ENCODE measurements at regions not wholly inside any gene's neighbourhood (a gene's known extent, or its start where the extent isn't known, plus 50 kb on each side); places are given as distances from the start of the nearest gene placed in this dataset.

DNA sequence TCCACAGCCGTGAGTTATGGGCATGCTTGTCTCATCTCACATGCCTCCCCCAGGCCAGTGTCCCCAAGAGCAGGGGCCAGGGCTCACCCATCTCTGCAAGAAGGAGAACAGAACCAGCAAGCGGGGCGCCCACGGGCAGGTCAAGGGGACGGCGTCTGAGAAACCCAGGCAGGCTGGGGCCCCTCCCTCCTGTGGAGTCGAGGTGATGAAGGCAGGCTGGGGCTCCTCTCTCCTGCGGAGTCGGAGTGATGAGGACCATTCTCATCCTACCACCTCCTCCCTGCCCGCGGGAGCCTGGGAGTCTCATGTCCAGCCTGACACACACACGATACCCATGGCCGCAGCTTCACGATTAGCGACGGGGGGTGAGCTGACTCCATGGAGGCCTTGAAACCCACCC lies 141.9 kb downstream of the CTTN start:
- Mint-ChIP-seq H3K9me3 (peaks cover 2% of the 10 kb centered on the region), H3K36me3 (no peaks in the 10 kb centered on the region)
- no peak for DNase-seq

DNA sequence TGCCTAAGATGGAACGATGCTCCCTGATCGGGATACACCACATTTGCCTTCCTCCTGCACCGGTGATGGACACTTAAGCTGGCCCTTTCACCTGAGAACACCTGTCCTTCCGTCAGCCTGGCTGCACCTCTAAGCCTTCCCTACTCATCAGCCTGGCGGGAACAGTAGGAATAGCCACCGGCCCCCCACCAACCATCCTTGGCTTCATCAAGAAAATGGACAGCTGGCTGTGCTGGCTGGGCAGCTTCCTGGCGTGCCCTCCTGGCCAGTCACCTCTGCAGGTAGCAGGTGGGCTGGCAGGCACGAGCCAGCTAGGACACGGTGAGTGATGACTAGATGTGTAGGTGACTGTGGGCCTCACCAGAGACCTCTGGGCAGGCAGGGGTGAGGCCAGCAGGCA lies 142.8 kb downstream of the CTTN start:
- Mint-ChIP-seq H3K4me3 (no peak overlapping the region), H3K4me1 (no peaks in the 10 kb centered on the region), H3K27ac (no peak overlapping the region), H3K9me3 (no peaks in the 10 kb centered on the region), H3K36me3 (no peaks in the 10 kb centered on the region), H3K27me3 (no peaks in the 10 kb centered on the region)
- POLR2A ChIA-PET: no interaction called here
- ATAC-seq (ENCODE audit: low read depth) (no peak), DNase-seq (no peak)

More for the DNA sequence above, 141.9 kb downstream of the CTTN start:
- no peaks in the 10 kb centered on the region for H3K27me3 Mint-ChIP-seq
- POLR2A ChIA-PET: no interaction called here
- H3K27ac Mint-ChIP-seq: no peak overlapping the region
- no peaks in the 10 kb centered on the region for H3K4me1 Mint-ChIP-seq
- ATAC-seq (ENCODE audit: low read depth): no peak
- H3K4me3 Mint-ChIP-seq: no peak overlapping the region

DNA sequence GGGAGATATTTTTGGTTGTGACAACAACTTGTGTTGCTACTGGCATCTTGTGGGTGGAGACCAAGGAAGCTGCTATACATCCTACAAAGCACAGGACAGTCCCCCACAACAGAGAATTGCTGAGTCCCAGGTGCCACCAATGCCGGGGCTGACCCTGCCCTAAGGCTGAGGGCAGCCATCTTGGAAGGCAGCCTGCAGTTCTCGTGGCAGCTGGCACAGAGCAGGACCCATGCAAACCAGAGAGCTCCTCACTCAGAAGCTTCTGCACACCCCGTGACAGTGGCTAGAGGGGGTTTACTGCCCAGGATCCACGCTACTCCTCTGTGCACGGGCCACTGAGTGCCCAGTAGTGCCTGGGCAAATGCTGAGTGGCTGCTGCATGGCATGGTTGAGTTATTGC lies 143.4 kb downstream of the CTTN start:
- no peak for ATAC-seq (ENCODE audit: low read depth)
- Mint-ChIP-seq H3K27ac (no peak overlapping the region), H3K9me3 (no peaks in the 10 kb centered on the region), H3K4me3 (no peak overlapping the region), H3K4me1 (no peaks in the 10 kb centered on the region), H3K36me3 (no peaks in the 10 kb centered on the region), H3K27me3 (no peaks in the 10 kb centered on the region)
- DNase-seq: no peak
- POLR2A ChIA-PET: no interaction called here

DNA sequence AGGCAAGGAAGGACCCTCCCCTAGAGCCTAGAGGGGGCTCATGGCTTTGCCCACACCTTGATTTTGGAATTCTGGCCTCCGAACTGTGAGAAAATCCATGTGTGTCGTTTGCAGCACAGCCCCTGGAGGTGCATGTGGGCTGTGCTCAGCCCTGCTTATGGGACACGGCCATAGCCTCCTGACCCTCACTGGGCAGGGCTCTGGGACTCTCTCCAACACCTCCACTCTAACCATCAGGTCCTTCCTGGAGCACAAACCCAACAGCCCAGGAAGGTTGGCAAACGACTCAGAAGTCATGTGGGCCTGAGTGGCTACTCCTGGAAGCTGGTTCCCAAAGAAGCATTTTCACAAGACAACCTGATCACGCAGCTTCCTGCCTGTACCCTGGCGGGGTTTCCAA lies 144.1 kb downstream of the CTTN start:
- Mint-ChIP-seq H3K9me3 (no peaks in the 10 kb centered on the region), H3K27ac (no peak overlapping the region), H3K4me1 (no peaks in the 10 kb centered on the region), H3K36me3 (no peaks in the 10 kb centered on the region), H3K4me3 (no peak overlapping the region), H3K27me3 (no peaks in the 10 kb centered on the region)
- POLR2A ChIA-PET: no interaction called here
- DNase-seq: no peak
- no peak for ATAC-seq (ENCODE audit: low read depth)

DNA sequence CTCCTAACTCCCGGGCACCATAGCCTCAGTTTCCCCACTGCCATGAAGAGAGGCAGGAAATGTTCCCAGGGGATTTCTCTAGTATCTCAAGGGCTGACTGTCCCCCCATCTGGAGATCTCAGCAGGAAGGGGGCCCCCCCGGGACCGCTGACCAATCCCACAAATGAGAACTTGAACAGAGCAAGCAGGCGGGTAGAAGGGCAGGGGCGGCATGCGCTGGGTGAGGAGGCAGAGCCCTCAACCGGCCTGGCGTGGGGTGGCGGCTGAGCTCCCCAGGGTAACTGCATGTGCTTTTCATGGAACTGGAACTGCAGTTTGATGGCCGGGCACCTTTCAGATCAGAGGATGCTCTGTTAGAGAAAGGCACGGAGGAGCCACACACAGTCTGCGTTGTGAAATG lies 144.5 kb downstream of the CTTN start:
- POLR2A ChIA-PET: no interaction called here
- ATAC-seq (ENCODE audit: low read depth) (no peak), DNase-seq (no peak)
- H3K27ac Mint-ChIP-seq: no peak overlapping the region
- no peaks in the 10 kb centered on the region for H3K9me3 Mint-ChIP-seq
- no peaks in the 10 kb centered on the region for H3K27me3 Mint-ChIP-seq
- H3K36me3 Mint-ChIP-seq: no peaks in the 10 kb centered on the region
- no peaks in the 10 kb centered on the region for H3K4me1 Mint-ChIP-seq
- H3K4me3 Mint-ChIP-seq: no peak overlapping the region

DNA sequence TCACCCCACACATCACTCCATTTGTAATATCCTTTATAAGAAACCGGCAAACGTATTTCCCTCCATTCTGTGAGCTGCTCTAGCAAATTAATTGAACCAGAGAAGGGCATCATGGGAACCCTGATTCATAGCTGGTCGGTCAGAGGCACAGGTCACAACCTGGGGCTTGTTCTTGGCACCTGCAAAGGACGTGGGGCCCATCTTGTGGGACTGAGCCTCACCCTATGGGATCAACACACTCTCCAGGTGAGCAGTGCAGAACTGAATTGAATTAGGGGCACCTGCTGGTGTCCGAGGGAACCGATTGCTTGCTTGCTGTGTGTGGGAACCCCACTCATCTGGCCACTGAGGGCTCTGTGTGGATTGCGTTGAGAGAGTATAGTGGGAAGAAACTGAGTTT lies 145.3 kb downstream of the CTTN start:
- no peaks in the 10 kb centered on the region for H3K9me3 Mint-ChIP-seq
- POLR2A ChIA-PET: no interaction called here
- no peaks in the 10 kb centered on the region for H3K36me3 Mint-ChIP-seq
- no peaks in the 10 kb centered on the region for H3K27me3 Mint-ChIP-seq
- H3K4me1 Mint-ChIP-seq: no peaks in the 10 kb centered on the region
- DNase-seq (no peak), ATAC-seq (ENCODE audit: low read depth) (no peak)
- no peak overlapping the region for H3K4me3 Mint-ChIP-seq
- no peak overlapping the region for H3K27ac Mint-ChIP-seq

DNA sequence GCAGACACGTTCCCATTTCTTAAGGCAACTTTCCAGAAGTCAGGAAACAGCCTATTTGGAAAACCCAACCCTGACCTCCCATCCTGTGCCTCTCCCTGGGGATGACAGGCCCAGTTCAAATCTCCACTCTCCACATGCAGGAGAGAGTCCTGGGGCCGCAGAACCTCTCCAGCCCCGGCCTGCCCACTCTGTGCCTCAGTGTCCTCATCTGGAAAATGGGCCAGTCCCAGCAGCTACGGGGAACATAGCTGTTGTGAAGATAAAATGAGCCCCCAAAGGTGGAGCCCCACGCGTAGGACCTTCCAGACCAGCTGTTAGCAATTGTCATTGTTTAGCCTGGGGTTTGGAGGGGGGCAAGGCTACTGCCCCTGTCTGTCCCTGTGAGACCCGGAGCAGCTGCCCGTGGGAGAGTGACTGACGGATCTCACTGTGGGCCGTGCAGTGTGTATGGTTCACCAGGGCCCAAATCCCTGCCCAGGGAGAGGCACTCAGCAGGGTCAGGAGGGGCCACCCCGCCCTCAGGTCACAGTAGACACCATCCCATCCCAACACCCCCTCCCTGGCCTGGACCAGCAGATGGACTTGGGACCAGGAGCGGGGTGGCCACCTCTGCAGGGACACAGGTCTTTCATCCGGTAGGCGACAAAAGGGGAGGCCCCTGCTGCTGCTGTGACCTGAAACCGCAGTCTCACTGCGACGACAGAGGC lies 145.9 kb downstream of the CTTN start:
- POLR2A ChIA-PET: no interaction called here
- H3K4me3 Mint-ChIP-seq: no peak overlapping the region
- H3K9me3 Mint-ChIP-seq: no peaks in the 10 kb centered on the region
- no peak overlapping the region for H3K27ac Mint-ChIP-seq
- H3K36me3 Mint-ChIP-seq: no peaks in the 10 kb centered on the region
- DNase-seq (no peak), ATAC-seq (ENCODE audit: low read depth) (no peak)
- no peaks in the 10 kb centered on the region for H3K27me3 Mint-ChIP-seq
- no peaks in the 10 kb centered on the region for H3K4me1 Mint-ChIP-seq

DNA sequence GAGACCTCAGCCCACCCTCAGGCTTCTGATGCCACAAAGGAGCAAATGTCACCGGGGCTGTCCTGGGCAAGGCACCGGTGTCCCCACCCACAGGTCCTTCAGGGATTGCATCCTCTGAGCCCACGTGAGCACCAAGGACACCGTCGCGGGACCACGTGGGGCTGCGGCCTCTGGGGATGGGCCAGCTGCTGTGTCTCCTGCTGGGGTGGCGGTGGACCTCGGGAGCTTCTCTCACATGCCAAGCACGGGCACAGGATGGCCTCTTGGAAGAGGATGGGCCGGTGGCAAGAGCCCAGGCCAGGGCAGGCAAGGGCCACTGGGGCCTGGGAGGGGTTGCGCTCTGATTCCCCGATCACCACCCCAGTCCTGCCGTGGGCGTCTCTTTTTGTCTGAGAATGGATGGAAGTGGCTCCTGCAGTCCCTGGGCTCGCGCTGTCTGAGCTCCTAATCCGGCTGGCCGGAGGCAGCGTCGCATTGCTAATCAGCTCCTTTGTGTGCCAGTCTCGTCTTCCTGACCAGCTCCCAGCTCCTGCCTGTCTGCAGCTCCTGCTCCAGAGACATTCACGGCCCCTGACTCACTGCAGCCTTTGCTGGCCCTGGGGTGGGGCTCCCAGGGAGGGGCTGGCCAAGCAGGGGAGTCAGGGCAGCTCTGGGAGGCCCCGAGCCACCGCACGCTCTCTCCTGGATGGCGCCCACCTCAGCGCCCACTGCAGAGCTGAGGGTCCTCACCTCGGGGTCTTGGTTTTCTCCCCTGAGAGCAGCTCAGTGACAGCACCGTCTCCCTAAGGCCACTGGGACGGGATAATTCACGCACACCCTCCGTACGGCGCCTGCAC lies 146.7 kb downstream of the CTTN start:
- Mint-ChIP-seq H3K27ac (no peak overlapping the region), H3K4me1 (no peaks in the 10 kb centered on the region), H3K27me3 (no peaks in the 10 kb centered on the region), H3K36me3 (no peaks in the 10 kb centered on the region), H3K9me3 (no peaks in the 10 kb centered on the region), H3K4me3 (no peak overlapping the region)
- ATAC-seq (ENCODE audit: low read depth): no peak
- no peak for DNase-seq
- POLR2A ChIA-PET: no interaction called here

DNA sequence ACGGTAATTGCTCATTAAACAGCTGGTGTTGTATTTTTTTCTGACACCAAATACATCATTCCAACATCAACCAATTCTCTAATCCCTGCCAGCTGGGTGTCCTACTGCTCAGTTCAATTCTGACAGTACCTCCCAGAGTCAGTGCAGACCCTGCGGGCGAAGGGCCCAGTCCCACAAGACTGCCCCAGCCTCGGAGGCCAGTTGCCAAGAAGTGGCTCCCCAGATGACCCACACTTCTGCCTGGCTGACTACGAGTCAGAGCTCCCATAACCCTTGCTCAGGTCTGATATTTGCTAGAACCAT lies 147.2 kb downstream of the CTTN start:
- H3K27ac Mint-ChIP-seq: no peak overlapping the region
- H3K27me3 Mint-ChIP-seq: no peaks in the 10 kb centered on the region
- H3K4me1 Mint-ChIP-seq: no peaks in the 10 kb centered on the region
- no peaks in the 10 kb centered on the region for H3K36me3 Mint-ChIP-seq
- no peak overlapping the region for H3K4me3 Mint-ChIP-seq
- no peaks in the 10 kb centered on the region for H3K9me3 Mint-ChIP-seq
- ATAC-seq (ENCODE audit: low read depth): no peak
- POLR2A ChIA-PET: no interaction called here
- no peak for DNase-seq

DNA sequence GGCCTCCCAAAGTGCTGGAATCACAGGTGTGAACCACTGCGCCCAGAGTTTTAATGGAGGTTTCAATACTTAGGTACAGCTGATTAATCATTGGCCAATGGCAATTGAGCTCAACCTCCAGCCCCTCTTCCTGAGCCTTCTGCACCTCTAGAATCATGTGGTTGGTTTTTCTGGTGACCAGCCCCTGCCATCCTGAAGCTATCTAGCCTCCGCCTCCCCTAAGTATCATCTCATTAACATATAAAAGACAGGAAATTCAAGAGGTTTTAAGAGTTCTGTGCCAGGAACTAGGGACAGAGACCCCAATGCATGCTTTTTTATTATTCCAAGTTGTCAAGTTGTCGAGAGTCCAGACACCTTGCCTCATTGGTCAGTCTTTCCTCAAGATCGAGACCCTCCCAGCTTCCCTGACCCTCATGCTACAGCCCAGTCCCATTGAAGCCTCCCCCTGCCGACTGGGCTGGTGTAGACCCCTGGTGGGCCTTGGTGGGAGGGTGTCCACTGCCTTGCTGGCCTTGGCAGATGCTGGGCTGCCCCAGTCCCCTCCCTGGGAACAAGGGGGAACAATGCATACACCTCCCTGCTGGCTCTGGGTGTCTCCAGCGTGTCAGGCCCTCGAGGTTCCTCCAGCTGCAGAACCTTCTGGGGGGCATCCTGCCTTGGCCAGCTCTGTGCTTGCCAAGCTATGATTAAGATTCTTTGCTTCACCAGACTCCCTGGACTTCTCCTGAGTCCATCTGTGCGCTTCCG lies 148.0 kb downstream of the CTTN start:
- H3K4me1 Mint-ChIP-seq: no peaks in the 10 kb centered on the region
- no peak overlapping the region for H3K27ac Mint-ChIP-seq
- H3K9me3 Mint-ChIP-seq: no peaks in the 10 kb centered on the region
- no peaks in the 10 kb centered on the region for H3K27me3 Mint-ChIP-seq
- H3K4me3 Mint-ChIP-seq: no peak overlapping the region
- no peaks in the 10 kb centered on the region for H3K36me3 Mint-ChIP-seq
- DNase-seq (no peak), ATAC-seq (ENCODE audit: low read depth) (no peak)
- POLR2A ChIA-PET: no interaction called here

DNA sequence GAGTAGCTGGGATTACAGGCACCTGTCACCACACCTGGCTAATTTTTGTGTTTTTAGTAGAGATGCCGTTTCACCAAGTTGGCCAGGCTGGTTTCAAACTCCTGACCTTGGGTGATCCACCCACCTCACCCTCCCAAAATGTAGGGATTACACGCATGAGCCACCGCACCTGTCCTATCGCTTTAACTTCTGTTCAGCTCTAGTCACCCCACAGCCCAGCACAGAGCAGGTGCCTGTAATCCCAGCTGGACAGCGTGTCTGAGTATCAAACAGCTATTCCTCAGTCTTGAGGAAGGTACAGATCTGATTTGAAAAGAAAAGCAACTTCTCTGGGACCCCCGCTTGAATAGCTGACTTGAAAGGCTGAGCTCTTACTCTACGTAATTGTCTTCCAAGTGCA lies 149.1 kb downstream of the CTTN start:
- H3K4me1 Mint-ChIP-seq: no peaks in the 10 kb centered on the region
- H3K4me3 Mint-ChIP-seq: no peak overlapping the region
- ATAC-seq (ENCODE audit: low read depth) (no peak), DNase-seq (no peak)
- H3K36me3 Mint-ChIP-seq: no peaks in the 10 kb centered on the region
- no peaks in the 10 kb centered on the region for H3K27me3 Mint-ChIP-seq
- POLR2A ChIA-PET: no interaction called here
- H3K27ac Mint-ChIP-seq: no peak overlapping the region
- no peaks in the 10 kb centered on the region for H3K9me3 Mint-ChIP-seq

DNA sequence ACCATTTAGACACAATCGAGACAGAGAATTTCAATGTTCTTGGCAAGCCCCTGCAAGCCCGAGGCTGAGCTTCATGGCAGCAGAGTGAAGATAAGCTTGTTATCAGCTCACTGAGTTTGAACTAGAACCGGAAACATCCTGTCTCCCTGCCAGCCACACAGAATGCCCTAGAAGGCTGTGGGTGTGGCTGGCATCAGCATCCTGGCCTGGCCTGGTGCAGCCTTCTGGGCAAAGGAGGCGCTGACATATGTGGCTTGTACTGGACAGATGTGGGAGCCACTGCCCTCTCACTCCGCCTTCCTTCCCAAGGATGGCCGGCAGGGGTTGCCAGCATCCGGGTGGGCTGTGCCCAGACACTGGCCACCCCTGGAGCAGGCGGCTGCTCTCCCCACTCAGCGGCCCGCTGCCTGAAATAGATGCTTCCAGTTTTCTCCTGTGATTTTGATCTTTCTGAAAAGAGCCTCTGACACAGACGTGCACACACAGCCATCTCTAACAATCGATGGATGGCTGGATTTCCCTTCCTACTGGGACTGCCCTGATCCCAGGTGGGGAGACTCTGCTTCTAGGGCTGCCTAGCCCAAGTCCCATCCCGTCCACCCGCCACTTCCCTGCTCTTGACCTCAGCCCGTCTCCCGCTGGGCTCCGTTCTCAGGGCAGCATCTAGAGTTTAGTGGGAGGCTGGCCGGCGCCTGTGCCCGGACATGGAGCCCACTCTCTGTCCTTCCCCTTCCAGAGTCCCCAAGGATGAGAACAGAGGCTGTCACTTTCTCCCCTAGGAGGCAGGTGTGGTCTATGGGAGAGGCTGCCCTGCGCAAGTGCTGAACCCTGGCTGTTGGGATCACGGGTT lies 149.7 kb downstream of the CTTN start:
- H3K4me3 Mint-ChIP-seq: no peak overlapping the region
- H3K9me3 Mint-ChIP-seq: no peaks in the 10 kb centered on the region
- no peak overlapping the region for H3K27ac Mint-ChIP-seq
- H3K36me3 Mint-ChIP-seq: no peaks in the 10 kb centered on the region
- POLR2A ChIA-PET: no interaction called here
- H3K27me3 Mint-ChIP-seq: peaks cover 1% of the 10 kb centered on the region
- no peaks in the 10 kb centered on the region for H3K4me1 Mint-ChIP-seq
- ATAC-seq (ENCODE audit: low read depth): no peak
- no peak for DNase-seq

DNA sequence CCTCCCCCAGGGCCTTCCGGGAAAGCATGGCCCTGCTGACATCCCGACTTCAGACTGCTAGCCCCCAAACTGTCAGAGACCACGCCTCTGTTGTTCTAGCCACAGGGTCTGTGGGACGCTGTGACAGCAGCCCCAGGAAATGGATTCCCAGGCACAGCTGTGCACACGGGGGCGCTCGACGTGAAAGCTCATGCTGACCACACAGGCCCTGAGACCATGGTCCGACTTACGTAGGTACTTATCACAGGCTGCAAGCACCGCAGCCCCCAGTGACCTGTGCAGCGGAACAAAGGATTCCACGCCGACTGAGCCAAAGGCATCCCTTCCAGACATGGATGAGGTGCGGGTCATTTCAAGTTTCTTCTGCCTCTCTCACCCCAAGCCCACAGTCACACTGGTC lies 150.6 kb downstream of the CTTN start:
- H3K4me3 Mint-ChIP-seq: no peak overlapping the region
- no peaks in the 10 kb centered on the region for H3K9me3 Mint-ChIP-seq
- POLR2A ChIA-PET: no interaction called here
- H3K4me1 Mint-ChIP-seq: no peaks in the 10 kb centered on the region
- no peaks in the 10 kb centered on the region for H3K36me3 Mint-ChIP-seq
- DNase-seq: no peak
- peaks cover 3% of the 10 kb centered on the region for H3K27me3 Mint-ChIP-seq
- no peak overlapping the region for H3K27ac Mint-ChIP-seq
- ATAC-seq (ENCODE audit: low read depth): no peak

Data from activated naive CD8-positive, alpha-beta T cell treated with anti-CD3 and anti-CD28 coated beads, Interleukin-2, amount 10 ng/mL, durations not matched to agents 7 days and 5 days (primary cell).